ENCODE measurements at regions not wholly inside any gene's neighbourhood (a gene's known extent, or its start where the extent isn't known, plus 50 kb on each side); places are given as distances from the start of the nearest gene placed in this dataset.

- no peak for TF ChIP-seq CTCF (IDR thresholded peaks at IDR 0.05)
- no peak for TF ChIP-seq POLR2A (IDR thresholded peaks at IDR 0.05)
These were observed 380.8 kb downstream of the FOXO1 start for GRCh38 chr13:40285634-40286033.

All from Peyer's patch (tissue), 4 donors.